GM23338 (cell line): ENCODE measurements at regions not wholly inside any gene's neighbourhood (a gene's known extent, or its start where the extent isn't known, plus 50 kb on each side); places are given as distances from the start of the nearest gene placed in this dataset.

Experiments used
- ATAC-seq: fragments of 200-7000 bp; cut with Tn5 transposase; 3 replicates; pipeline ENCODE4 v1.9.1; 2020
- DNase-seq: peaks from one replicate; pipeline ENCODE4 v3.0.0-alpha.2; 2015; ENCODE audit warnings: low spot score
- H2AFZ ChIP-seq: fragments of 200-600 bp; sonication (generic); 2 replicates; pipeline ENCODE4 v1.8.0; 2016; ENCODE audit warnings: antibody characterized with exemption, mild to moderate bottlenecking, moderate library complexity
- H3F3A ChIP-seq: fragments of 200-600 bp; sonication (generic); replicated peaks from 2 replicates; pipeline ENCODE4 v1.8.0; 2017; ENCODE audit warnings: antibody characterized with exemption, mixed run types, low read depth
- H3K27ac ChIP-seq: fragments of 200-600 bp; sonication (generic); 2 replicates; pipeline ENCODE4 v1.6.1; 2016; ENCODE audit warnings: low read depth
- H3K27me3 ChIP-seq: fragments of 200-600 bp; sonication (generic); 2 replicates; pipeline ENCODE4 v1.8.0; 2016; ENCODE audit warnings: mild to moderate bottlenecking, mixed run types, moderate library complexity; ENCODE audit not compliant: insufficient read depth
- H3K36me3 ChIP-seq: fragments of 200-600 bp; sonication (generic); 2 replicates; pipeline ENCODE4 v1.8.0; 2016; ENCODE audit warnings: mild to moderate bottlenecking; ENCODE audit not compliant: insufficient read depth
- H3K4me1 ChIP-seq: fragments of 200-600 bp; sonication (generic); 2 replicates; pipeline ENCODE4 v1.8.0; 2016; ENCODE audit warnings: mild to moderate bottlenecking, moderate library complexity; ENCODE audit not compliant: insufficient read depth
- H3K4me2 ChIP-seq: fragments of 200-600 bp; sonication (generic); 2 replicates; pipeline ENCODE4 v1.7.1; 2017; ENCODE audit warnings: mixed run types
- H3K4me3 ChIP-seq: fragments of 200-600 bp; sonication (generic); 2 replicates; pipeline ENCODE4 v1.6.1; 2016; ENCODE audit warnings: mixed run types
- H3K79me2 ChIP-seq: fragments of 200-600 bp; sonication (generic); replicated peaks from 2 replicates; pipeline ENCODE4 v1.8.0; 2017; ENCODE audit warnings: mild to moderate bottlenecking; ENCODE audit not compliant: insufficient read depth
- H3K9me2 ChIP-seq: fragments of 200-600 bp; sonication (generic); 2 replicates; pipeline ENCODE4 v1.8.0; 2017; ENCODE audit not compliant: insufficient read depth
- H4K20me1 ChIP-seq: fragments of 200-600 bp; sonication (generic); replicated peaks from 2 replicates; pipeline ENCODE4 v1.8.0; 2017; ENCODE audit warnings: mild to moderate bottlenecking; ENCODE audit not compliant: insufficient read depth
- H3K27ac Mint-ChIP-seq: 2 replicates; pipeline ENCODE4 v1.8.0; 2020; ENCODE audit warnings: inconsistent platforms, mild to moderate bottlenecking, moderate library complexity, mixed read lengths
- H3K27me3 Mint-ChIP-seq: 3 replicates; pipeline ENCODE4 v1.8.0; 2022; ENCODE audit warnings: low read depth, mild to moderate bottlenecking, moderate library complexity, mixed read lengths, inconsistent platforms; ENCODE audit not compliant: insufficient read depth, poor library complexity
- H3K36me3 Mint-ChIP-seq: 3 replicates; pipeline ENCODE4 v1.8.0; 2021; ENCODE audit warnings: low read depth, mild to moderate bottlenecking, inconsistent platforms, moderate library complexity, mixed read lengths
- H3K4me1 Mint-ChIP-seq: 3 replicates; pipeline ENCODE4 v1.8.0; 2020; ENCODE audit warnings: mild to moderate bottlenecking, inconsistent platforms, mixed read lengths
- H3K4me3 Mint-ChIP-seq: 3 replicates; pipeline ENCODE4 v1.8.0; 2021; ENCODE audit warnings: moderate library complexity, mild to moderate bottlenecking, inconsistent platforms, mixed read lengths
- H3K9me3 Mint-ChIP-seq: 3 replicates; pipeline ENCODE4 v1.8.0; 2020; ENCODE audit warnings: moderate library complexity, mild to moderate bottlenecking, inconsistent platforms, mixed read lengths
- CTCF ChIP-seq, 2 experiments: fragments of 200-600 bp in 1 of 2; sonication (generic) in 1 of 2; conservative IDR thresholded peaks; 2 replicates each; pipeline versions ENCODE4 v1.5.1 to v1.6.1; 2016 to 2017; ENCODE audit warnings: antibody characterized with exemption in 2 of 2, low read depth in 2 of 2, mild to moderate bottlenecking in 2 of 2, moderate library complexity in 1 of 2
- ETS1 ChIP-seq: IDR thresholded peaks from 2 replicates; pipeline ENCODE4 v1.6.1; 2016; ENCODE audit warnings: antibody characterized with exemption
- EZH2phosphoT487 ChIP-seq: fragments of 200-600 bp; sonication (generic); IDR thresholded peaks from one replicate; pipeline ENCODE4 v1.8.1; 2018; ENCODE audit warnings: antibody characterized with exemption; ENCODE audit not compliant: unreplicated experiment
- NANOG ChIP-seq: IDR thresholded peaks from 2 replicates; pipeline ENCODE4 v1.6.1; 2016; ENCODE audit warnings: antibody characterized with exemption, borderline replicate concordance
- POLR2AphosphoS5 ChIP-seq: IDR thresholded peaks from 2 replicates; pipeline ENCODE4 v1.6.1; 2016; ENCODE audit warnings: antibody characterized with exemption, low read depth
- STAT1 ChIP-seq: IDR thresholded peaks from one replicate; pipeline ENCODE4 v1.6.1; 2016; ENCODE audit warnings: antibody characterized with exemption; ENCODE audit not compliant: unreplicated experiment
- ZNF114 ChIP-seq: fragments of 250-450 bp; sonication (Bioruptor Pico); IDR thresholded peaks from 2 replicates; pipeline ENCODE4 v1.5.0; 2020; ENCODE audit warnings: mild to moderate bottlenecking, moderate library complexity
- ZNF331 ChIP-seq: fragments of 250-450 bp; sonication (Bioruptor Pico); IDR thresholded peaks from 2 replicates; pipeline ENCODE4 v1.5.0; 2020; ENCODE audit warnings: low read depth, mild to moderate bottlenecking, moderate library complexity
- ZNF462 ChIP-seq: fragments of 250-450 bp; sonication (Bioruptor Pico); IDR thresholded peaks from 2 replicates; pipeline ENCODE4 v1.5.0; 2020; ENCODE audit warnings: mild to moderate bottlenecking, moderate library complexity

- H3K27ac Mint-ChIP-seq = no peak overlapping the region
- no peak for DNase-seq
- no peak overlapping the region for H3K4me2 ChIP-seq
These were observed 187.6 kb downstream of the MATN1 start for GRCh38 chr1:30535595-30536325.

More at GRCh38 chr1:30535595-30536325, 187.6 kb downstream of the MATN1 start:
- H3F3A ChIP-seq = no peaks in the 10 kb centered on the region
- TF ChIP-seq ZNF331 (CRISPR knock-in tag) (no peak), ZNF114 (CRISPR knock-in tag) (no peak), CTCF (conservative IDR thresholded peaks at IDR 0.05; ENCODE audit: low read depth in 2 of 2) (no peak), NANOG (no peak), STAT1 (no peak), ETS1 (no peak), EZH2phosphoT487 (no peak), ZNF462 (CRISPR knock-in tag) (no peak), POLR2AphosphoS5 (no peak)
- H3K4me3 ChIP-seq = no peak overlapping the region
- no peaks in the 10 kb centered on the region for H3K4me1 ChIP-seq
- H3K27me3 Mint-ChIP-seq = no peaks in the 10 kb centered on the region
- H3K36me3 Mint-ChIP-seq = no peaks in the 10 kb centered on the region
- no peaks in the 10 kb centered on the region for H3K9me2 ChIP-seq
- H3K27me3 ChIP-seq = no peaks in the 10 kb centered on the region
- H3K79me2 ChIP-seq = no peaks in the 10 kb centered on the region
- no peak for ATAC-seq
- H4K20me1 ChIP-seq = no peaks in the 10 kb centered on the region
- 0 out of 3 replicates have a peak, but pooled peaks cover 6% of the 10 kb centered on the region for H3K9me3 Mint-ChIP-seq
- H2AFZ ChIP-seq = no peak overlapping the region
- H3K4me1 Mint-ChIP-seq = 0 out of 3 replicates have a peak, but pooled peaks cover 4% of the 10 kb centered on the region
- H3K27ac ChIP-seq = no peak overlapping the region
- H3K36me3 ChIP-seq = no peaks in the 10 kb centered on the region
- H3K4me3 Mint-ChIP-seq = no peak overlapping the region
